Activated CD4-positive, alpha-beta T cell treated with anti-CD3 and anti-CD28 coated beads, Interleukin-2, amount 10 ng/mL, durations not matched to agents 7 days and 5 days (primary cell): ENCODE measurements at regions not wholly inside any gene's neighbourhood (a gene's known extent, or its start where the extent isn't known, plus 50 kb on each side); places are given as distances from the start of the nearest gene placed in this dataset.

Source experiments
- CTCF ChIA-PET: fragments of 350-600 bp; sonication (Branson Sonifier 250); formaldehyde crosslinking; loops from one replicate; lab custom pipeline; 2021; ENCODE audit warnings: antibody characterized with exemption; lab: Charles Lee
- POLR2A ChIA-PET: fragments of 350-600 bp; sonication (Branson Sonifier 250); formaldehyde crosslinking; loops from one replicate; lab custom pipeline; 2021; ENCODE audit warnings: antibody characterized with exemption; lab: Charles Lee
- DNase-seq: peaks from one replicate; pipeline ENCODE4 v3.0.0-alpha.2; 2020
- H3K27ac Mint-ChIP-seq: one replicate; pipeline ENCODE4 v1.8.0; 2021; ENCODE audit warnings: mild to moderate bottlenecking, moderate library complexity, mixed read lengths
- H3K27me3 Mint-ChIP-seq: one replicate; pipeline ENCODE4 v1.8.0; 2021; ENCODE audit warnings: mixed read lengths
- H3K36me3 Mint-ChIP-seq: one replicate; pipeline ENCODE4 v1.8.0; 2021; ENCODE audit warnings: low read depth, mixed read lengths
- H3K4me1 Mint-ChIP-seq: one replicate; pipeline ENCODE4 v1.8.0; 2021; ENCODE audit warnings: mixed read lengths
- H3K4me3 Mint-ChIP-seq: one replicate; pipeline ENCODE4 v1.8.0; 2021; ENCODE audit warnings: mild to moderate bottlenecking, moderate library complexity, mixed read lengths
- H3K9me3 Mint-ChIP-seq: one replicate; pipeline ENCODE4 v1.8.0; 2021; ENCODE audit warnings: mixed read lengths

GRCh38 chrX:13371186-13371585 lies 51.3 kb upstream of the ATXN3L start:
- CTCF ChIA-PET, result no interaction called here
- Mint-ChIP-seq H3K9me3 (peaks cover 3% of the 10 kb centered on the region), H3K4me3 (no peak overlapping the region), H3K36me3 (no peaks in the 10 kb centered on the region), H3K27ac (no peak overlapping the region), H3K27me3 (no peaks in the 10 kb centered on the region), H3K4me1 (no peaks in the 10 kb centered on the region)
- no peak for DNase-seq
- POLR2A ChIA-PET, result no interaction called here

GRCh38 chrX:13370713-13371112 lies 50.9 kb upstream of the ATXN3L start:
- peaks cover 3% of the 10 kb centered on the region for H3K9me3 Mint-ChIP-seq

More at GRCh38 chrX:13370713-13371112, 50.9 kb upstream of the ATXN3L start:
- no peaks in the 10 kb centered on the region for H3K4me1 Mint-ChIP-seq
- H3K4me3 Mint-ChIP-seq, result no peak overlapping the region
- CTCF ChIA-PET, result interaction anchor here (0.6 kb wide), 1 partner anchor 386 kb away, joined by 3 read pairs; no protein-coding TSS in a partner anchor
- no peak overlapping the region for H3K27ac Mint-ChIP-seq
- H3K27me3 Mint-ChIP-seq, result no peaks in the 10 kb centered on the region
- no peaks in the 10 kb centered on the region for H3K36me3 Mint-ChIP-seq
- no peak for DNase-seq
- POLR2A ChIA-PET, result no interaction called here
